HepG2 (cell line): ENCODE measurements at regions not wholly inside any gene's neighbourhood (a gene's known extent, or its start where the extent isn't known, plus 50 kb on each side); places are given as distances from the start of the nearest gene placed in this dataset.
A peak's percentile ranks its signal among the peaks of the same experiment; 100 is the strongest.

Source experiments
- CHD4 ChIP-seq: fragments of 200-600 bp; sonication (generic); IDR thresholded peaks from 2 replicates; pipeline ENCODE4 v1.7.0; 2017; ENCODE audit warnings: mild to moderate bottlenecking, low read length, borderline replicate concordance
- ZZZ3 ChIP-seq: sonication (generic); formaldehyde crosslinking; IDR thresholded peaks from 2 replicates; pipeline ENCODE4 v1.4.0; 2020; ENCODE audit warnings: missing genetic modification reagents, mild to moderate bottlenecking, borderline replicate concordance
- TF ChIP-seq, protein P1 (sequence below): sonication (generic); formaldehyde crosslinking; IDR thresholded peaks from 2 replicates; pipeline ENCODE4 v1.8.0; 2022; ENCODE audit warnings: missing genetic modification reagents, mild to moderate bottlenecking, moderate library complexity, borderline replicate concordance
- TF ChIP-seq, protein P2 (sequence below): sonication (generic); formaldehyde crosslinking; IDR thresholded peaks from 2 replicates; pipeline ENCODE4 v1.4.0; 2020; ENCODE audit warnings: missing genetic modification reagents, borderline replicate concordance
- TF ChIP-seq, protein P3 (sequence below), 2 experiments: fragments of 450-650 bp in 1 of 2; sonication (generic) in 1 of 2; formaldehyde crosslinking in 1 of 2; IDR thresholded peaks; 2 replicates each; pipeline versions ENCODE4 v1.6.1 to v1.8.0; 2016 to 2022; ENCODE audit warnings: antibody characterized with exemption in 1 of 2, mild to moderate bottlenecking in 1 of 2, missing genetic modification reagents in 1 of 2
- TF ChIP-seq, protein P4 (sequence below): sonication (generic); formaldehyde crosslinking; IDR thresholded peaks from 2 replicates; pipeline ENCODE4 v1.4.0; 2020; ENCODE audit warnings: missing genetic modification reagents, borderline replicate concordance

DNA sequence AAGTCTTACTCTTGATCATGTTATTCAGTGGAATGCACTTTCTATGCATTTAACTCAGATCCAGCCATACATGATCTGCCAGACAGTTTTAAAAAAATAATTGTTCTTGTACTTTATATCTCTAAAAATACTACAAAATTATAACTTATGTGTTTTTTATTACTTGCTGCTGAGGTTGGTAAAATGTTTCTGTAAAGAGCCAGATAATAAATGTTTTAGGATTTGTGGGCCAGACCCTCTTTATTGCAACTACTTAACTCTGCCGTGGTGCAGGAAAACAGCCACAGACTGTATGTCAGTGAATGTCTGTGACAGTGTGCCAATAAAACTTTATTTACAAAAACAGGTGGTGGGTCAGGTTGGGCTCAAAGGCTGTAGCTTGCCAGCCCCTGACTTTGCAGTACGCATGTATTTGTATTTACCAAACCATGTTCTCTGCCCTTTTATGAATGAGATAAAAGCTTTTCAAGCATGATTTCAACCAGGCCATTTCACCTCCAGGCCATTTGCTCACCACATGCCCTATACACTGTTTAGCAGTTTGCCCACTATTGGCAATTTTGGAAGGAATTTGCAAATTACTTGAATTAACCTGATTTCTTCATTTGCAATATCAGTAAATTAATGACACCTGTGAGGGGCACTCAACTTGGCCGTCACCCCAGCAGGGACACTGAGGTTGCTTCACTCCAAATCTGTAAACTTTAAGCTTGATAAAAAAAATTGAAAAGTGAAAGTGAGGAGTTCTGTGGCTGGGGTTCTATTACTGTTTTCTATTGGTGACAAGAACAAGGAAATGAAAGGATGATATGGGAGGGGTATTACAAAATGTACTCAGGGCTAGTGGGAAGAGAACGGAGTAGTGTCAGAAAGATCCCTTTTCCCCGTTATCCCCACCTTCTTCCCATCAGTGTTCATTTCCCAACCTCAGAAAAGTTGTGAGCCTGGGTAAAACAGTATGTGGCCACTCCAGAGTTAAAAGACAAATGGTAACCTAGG lies 133.4 kb downstream of the CEBPB start (continued):
- TF ChIP-seq, protein P1, sequence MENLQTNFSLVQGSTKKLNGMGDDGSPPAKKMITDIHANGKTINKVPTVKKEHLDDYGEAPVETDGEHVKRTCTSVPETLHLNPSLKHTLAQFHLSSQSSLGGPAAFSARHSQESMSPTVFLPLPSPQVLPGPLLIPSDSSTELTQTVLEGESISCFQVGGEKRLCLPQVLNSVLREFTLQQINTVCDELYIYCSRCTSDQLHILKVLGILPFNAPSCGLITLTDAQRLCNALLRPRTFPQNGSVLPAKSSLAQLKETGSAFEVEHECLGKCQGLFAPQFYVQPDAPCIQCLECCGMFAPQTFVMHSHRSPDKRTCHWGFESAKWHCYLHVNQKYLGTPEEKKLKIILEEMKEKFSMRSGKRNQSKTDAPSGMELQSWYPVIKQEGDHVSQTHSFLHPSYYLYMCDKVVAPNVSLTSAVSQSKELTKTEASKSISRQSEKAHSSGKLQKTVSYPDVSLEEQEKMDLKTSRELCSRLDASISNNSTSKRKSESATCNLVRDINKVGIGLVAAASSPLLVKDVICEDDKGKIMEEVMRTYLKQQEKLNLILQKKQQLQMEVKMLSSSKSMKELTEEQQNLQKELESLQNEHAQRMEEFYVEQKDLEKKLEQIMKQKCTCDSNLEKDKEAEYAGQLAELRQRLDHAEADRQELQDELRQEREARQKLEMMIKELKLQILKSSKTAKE: 0 out of 2 replicates have a peak, but pooled peaks have one; percentile 22
- TF ChIP-seq, protein P2, sequence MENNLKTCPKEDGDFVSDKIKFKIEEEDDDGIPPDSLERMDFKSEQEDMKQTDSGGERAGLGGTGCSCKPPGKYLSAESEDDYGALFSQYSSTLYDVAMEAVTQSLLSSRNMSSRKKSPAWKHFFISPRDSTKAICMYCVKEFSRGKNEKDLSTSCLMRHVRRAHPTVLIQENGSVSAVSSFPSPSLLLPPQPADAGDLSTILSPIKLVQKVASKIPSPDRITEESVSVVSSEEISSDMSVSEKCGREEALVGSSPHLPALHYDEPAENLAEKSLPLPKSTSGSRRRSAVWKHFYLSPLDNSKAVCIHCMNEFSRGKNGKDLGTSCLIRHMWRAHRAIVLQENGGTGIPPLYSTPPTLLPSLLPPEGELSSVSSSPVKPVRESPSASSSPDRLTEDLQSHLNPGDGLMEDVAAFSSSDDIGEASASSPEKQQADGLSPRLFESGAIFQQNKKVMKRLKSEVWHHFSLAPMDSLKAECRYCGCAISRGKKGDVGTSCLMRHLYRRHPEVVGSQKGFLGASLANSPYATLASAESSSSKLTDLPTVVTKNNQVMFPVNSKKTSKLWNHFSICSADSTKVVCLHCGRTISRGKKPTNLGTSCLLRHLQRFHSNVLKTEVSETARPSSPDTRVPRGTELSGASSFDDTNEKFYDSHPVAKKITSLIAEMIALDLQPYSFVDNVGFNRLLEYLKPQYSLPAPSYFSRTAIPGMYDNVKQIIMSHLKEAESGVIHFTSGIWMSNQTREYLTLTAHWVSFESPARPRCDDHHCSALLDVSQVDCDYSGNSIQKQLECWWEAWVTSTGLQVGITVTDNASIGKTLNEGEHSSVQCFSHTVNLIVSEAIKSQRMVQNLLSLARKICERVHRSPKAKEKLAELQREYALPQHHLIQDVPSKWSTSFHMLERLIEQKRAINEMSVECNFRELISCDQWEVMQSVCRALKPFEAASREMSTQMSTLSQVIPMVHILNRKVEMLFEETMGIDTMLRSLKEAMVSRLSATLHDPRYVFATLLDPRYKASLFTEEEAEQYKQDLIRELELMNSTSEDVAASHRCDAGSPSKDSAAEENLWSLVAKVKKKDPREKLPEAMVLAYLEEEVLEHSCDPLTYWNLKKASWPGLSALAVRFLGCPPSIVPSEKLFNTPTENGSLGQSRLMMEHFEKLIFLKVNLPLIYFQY: peak; percentile 68; the same call in 1 of the 2 replicates
- TF ChIP-seq CHD4 (peak; percentile 85; the same call in 1 of the 2 replicates), ZZZ3 (CRISPR knock-in tag) (no peak)
- TF ChIP-seq, protein P3, sequence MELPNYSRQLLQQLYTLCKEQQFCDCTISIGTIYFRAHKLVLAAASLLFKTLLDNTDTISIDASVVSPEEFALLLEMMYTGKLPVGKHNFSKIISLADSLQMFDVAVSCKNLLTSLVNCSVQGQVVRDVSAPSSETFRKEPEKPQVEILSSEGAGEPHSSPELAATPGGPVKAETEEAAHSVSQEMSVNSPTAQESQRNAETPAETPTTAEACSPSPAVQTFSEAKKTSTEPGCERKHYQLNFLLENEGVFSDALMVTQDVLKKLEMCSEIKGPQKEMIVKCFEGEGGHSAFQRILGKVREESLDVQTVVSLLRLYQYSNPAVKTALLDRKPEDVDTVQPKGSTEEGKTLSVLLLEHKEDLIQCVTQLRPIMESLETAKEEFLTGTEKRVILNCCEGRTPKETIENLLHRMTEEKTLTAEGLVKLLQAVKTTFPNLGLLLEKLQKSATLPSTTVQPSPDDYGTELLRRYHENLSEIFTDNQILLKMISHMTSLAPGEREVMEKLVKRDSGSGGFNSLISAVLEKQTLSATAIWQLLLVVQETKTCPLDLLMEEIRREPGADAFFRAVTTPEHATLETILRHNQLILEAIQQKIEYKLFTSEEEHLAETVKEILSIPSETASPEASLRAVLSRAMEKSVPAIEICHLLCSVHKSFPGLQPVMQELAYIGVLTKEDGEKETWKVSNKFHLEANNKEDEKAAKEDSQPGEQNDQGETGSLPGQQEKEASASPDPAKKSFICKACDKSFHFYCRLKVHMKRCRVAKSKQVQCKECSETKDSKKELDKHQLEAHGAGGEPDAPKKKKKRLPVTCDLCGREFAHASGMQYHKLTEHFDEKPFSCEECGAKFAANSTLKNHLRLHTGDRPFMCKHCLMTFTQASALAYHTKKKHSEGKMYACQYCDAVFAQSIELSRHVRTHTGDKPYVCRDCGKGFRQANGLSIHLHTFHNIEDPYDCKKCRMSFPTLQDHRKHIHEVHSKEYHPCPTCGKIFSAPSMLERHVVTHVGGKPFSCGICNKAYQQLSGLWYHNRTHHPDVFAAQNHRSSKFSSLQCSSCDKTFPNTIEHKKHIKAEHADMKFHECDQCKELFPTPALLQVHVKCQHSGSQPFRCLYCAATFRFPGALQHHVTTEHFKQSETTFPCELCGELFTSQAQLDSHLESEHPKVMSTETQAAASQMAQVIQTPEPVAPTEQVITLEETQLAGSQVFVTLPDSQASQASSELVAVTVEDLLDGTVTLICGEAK (IDR thresholded peaks at IDR 0.05): peak; percentile 99
- TF ChIP-seq, protein P3 (CRISPR knock-in tag; IDR thresholded peaks at IDR 0.05): peak; percentile 100
- TF ChIP-seq, protein P4, sequence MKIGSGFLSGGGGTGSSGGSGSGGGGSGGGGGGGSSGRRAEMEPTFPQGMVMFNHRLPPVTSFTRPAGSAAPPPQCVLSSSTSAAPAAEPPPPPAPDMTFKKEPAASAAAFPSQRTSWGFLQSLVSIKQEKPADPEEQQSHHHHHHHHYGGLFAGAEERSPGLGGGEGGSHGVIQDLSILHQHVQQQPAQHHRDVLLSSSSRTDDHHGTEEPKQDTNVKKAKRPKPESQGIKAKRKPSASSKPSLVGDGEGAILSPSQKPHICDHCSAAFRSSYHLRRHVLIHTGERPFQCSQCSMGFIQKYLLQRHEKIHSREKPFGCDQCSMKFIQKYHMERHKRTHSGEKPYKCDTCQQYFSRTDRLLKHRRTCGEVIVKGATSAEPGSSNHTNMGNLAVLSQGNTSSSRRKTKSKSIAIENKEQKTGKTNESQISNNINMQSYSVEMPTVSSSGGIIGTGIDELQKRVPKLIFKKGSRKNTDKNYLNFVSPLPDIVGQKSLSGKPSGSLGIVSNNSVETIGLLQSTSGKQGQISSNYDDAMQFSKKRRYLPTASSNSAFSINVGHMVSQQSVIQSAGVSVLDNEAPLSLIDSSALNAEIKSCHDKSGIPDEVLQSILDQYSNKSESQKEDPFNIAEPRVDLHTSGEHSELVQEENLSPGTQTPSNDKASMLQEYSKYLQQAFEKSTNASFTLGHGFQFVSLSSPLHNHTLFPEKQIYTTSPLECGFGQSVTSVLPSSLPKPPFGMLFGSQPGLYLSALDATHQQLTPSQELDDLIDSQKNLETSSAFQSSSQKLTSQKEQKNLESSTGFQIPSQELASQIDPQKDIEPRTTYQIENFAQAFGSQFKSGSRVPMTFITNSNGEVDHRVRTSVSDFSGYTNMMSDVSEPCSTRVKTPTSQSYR: 0 out of 2 replicates have a peak, but pooled peaks have one; percentile 5
